ENCODE measurements at regions not wholly inside any gene's neighbourhood (a gene's known extent, or its start where the extent isn't known, plus 50 kb on each side); places are given as distances from the start of the nearest gene placed in this dataset.

GRCh38 chr1:239619190-239619589, 232.8 kb downstream of the CHRM3 start:
- TF ChIP-seq, protein P1, sequence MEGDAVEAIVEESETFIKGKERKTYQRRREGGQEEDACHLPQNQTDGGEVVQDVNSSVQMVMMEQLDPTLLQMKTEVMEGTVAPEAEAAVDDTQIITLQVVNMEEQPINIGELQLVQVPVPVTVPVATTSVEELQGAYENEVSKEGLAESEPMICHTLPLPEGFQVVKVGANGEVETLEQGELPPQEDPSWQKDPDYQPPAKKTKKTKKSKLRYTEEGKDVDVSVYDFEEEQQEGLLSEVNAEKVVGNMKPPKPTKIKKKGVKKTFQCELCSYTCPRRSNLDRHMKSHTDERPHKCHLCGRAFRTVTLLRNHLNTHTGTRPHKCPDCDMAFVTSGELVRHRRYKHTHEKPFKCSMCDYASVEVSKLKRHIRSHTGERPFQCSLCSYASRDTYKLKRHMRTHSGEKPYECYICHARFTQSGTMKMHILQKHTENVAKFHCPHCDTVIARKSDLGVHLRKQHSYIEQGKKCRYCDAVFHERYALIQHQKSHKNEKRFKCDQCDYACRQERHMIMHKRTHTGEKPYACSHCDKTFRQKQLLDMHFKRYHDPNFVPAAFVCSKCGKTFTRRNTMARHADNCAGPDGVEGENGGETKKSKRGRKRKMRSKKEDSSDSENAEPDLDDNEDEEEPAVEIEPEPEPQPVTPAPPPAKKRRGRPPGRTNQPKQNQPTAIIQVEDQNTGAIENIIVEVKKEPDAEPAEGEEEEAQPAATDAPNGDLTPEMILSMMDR (IDR thresholded peaks at IDR 0.05) = no peak
- TF ChIP-seq POLR2A (IDR thresholded peaks at IDR 0.05) = no peak
- no peak for TF ChIP-seq EP300 (IDR thresholded peaks at IDR 0.05)

All from ovary (tissue), 3 donors.